NCI-H748 treated with DMSO at 0.1 percent for 48 hours (cell line): ENCODE measurements at regions not wholly inside any gene's neighbourhood (a gene's known extent, or its start where the extent isn't known, plus 50 kb on each side); places are given as distances from the start of the nearest gene placed in this dataset.
"Not testable (repeated sequence)": the region's sequence is repeated elsewhere in the genome, so short reads cannot be mapped to it uniquely, and the experiment has no call there.

Experiments used
- DNase-seq: peaks from one replicate; lab custom pipeline; 2025; lab: John Stamatoyannopoulos, UW

GRCh38 chr1:111063595-111063994 is 76.3 kb downstream of the DRAM2 start:
- DNase-seq: no peak

GRCh38 chr1:111062624-111063023 is 77.3 kb downstream of the DRAM2 start:
- no peak for DNase-seq

GRCh38 chr1:111062081-111062480 is 77.8 kb downstream of the DRAM2 start:
- no peak for DNase-seq

- no peak for DNase-seq
These were observed 85.2 kb downstream of the DRAM2 start for GRCh38 chr1:111054656-111055055.

- no peak for DNase-seq
These were observed 87.6 kb downstream of the DRAM2 start for GRCh38 chr1:111052246-111052645.

GRCh38 chr1:111048253-111048652 is 84.5 kb upstream of the LRIF1 start:
- DNase-seq: not testable (repeated sequence)

GRCh38 chr1:111045033-111045722 is 81.5 kb upstream of the LRIF1 start:
- no peak for DNase-seq

GRCh38 chr1:111032295-111032897 is 68.7 kb upstream of the LRIF1 start:
- DNase-seq: peak; percentile 32

- peak; percentile 12 for DNase-seq
These were observed 66.9 kb upstream of the LRIF1 start for GRCh38 chr1:111030590-111030989.

- no peak for DNase-seq
These were observed 61.4 kb upstream of the LRIF1 start for GRCh38 chr1:111025109-111025508.

- no peak for DNase-seq
These were observed 51.5 kb upstream of the LRIF1 start for GRCh38 chr1:111015222-111015621.
